SK-N-SH treated with all-trans-retinoic acid at 6 μM for 48 hours (cell line): ENCODE measurements at regions not wholly inside any gene's neighbourhood (a gene's known extent, or its start where the extent isn't known, plus 50 kb on each side); places are given as distances from the start of the nearest gene placed in this dataset.

Experiments used
- ATAC-seq: fragments of 200-7000 bp; cut with Tn5 transposase; 3 replicates; pipeline ENCODE4 v1.9.1; 2020; ENCODE audit warnings: mild to moderate bottlenecking, moderate library complexity
- ARNTL ChIP-seq: fragments of 450-650 bp; formaldehyde crosslinking; IDR thresholded peaks from 2 replicates; pipeline ENCODE4 v1.5.0; 2020; ENCODE audit warnings: low read depth, mild to moderate bottlenecking, moderate library complexity, borderline replicate concordance
- BACH2 ChIP-seq: fragments of 250-450 bp; sonication (Bioruptor Pico); IDR thresholded peaks from 2 replicates; pipeline ENCODE4 v1.9.0; 2021; ENCODE audit warnings: mild to moderate bottlenecking, borderline replicate concordance
- CSDC2 ChIP-seq: fragments of 250-450 bp; sonication (Bioruptor Pico); IDR thresholded peaks from 2 replicates; pipeline ENCODE4 v1.5.0; 2020; ENCODE audit warnings: mild to moderate bottlenecking, moderate library complexity
- ESRRG ChIP-seq: fragments of 250-450 bp; sonication (Bioruptor Pico); IDR thresholded peaks from 2 replicates; pipeline ENCODE4 v1.6.1; 2021; ENCODE audit warnings: mild to moderate bottlenecking
- GLIS3 ChIP-seq: fragments of 250-450 bp; sonication (Bioruptor Pico); IDR thresholded peaks from 2 replicates; pipeline ENCODE4 v1.5.0; 2020; ENCODE audit warnings: mild to moderate bottlenecking, moderate library complexity
- ISL1 ChIP-seq: fragments of 250-450 bp; sonication (Bioruptor Pico); IDR thresholded peaks from 2 replicates; pipeline ENCODE4 v2.1.2; 2022; ENCODE audit warnings: mild to moderate bottlenecking, moderate library complexity
- OSR1 ChIP-seq: fragments of 250-450 bp; sonication (Bioruptor Pico); IDR thresholded peaks from 2 replicates; pipeline ENCODE4 v1.8.0; 2022; ENCODE audit warnings: moderate library complexity, mild to moderate bottlenecking, inconsistent platforms
- PPARA ChIP-seq: fragments of 250-450 bp; sonication (Bioruptor Pico); IDR thresholded peaks from 2 replicates; pipeline ENCODE4 v1.5.0; 2020; ENCODE audit warnings: mild to moderate bottlenecking, borderline replicate concordance
- RARB ChIP-seq: fragments of 250-450 bp; sonication (Bioruptor Pico); IDR thresholded peaks from 2 replicates; pipeline ENCODE4 v1.8.0; 2021; ENCODE audit warnings: mild to moderate bottlenecking, moderate library complexity
- SNAI2 ChIP-seq: fragments of 250-450 bp; sonication (Bioruptor Pico); IDR thresholded peaks from 2 replicates; pipeline ENCODE4 v1.5.0; 2020; ENCODE audit warnings: mild to moderate bottlenecking, moderate library complexity
- TCF4 ChIP-seq: fragments of 250-450 bp; sonication (Bioruptor Pico); IDR thresholded peaks from 2 replicates; pipeline ENCODE4 v1.8.0; 2021; ENCODE audit warnings: mild to moderate bottlenecking, moderate library complexity, borderline replicate concordance
- TOX ChIP-seq: fragments of 250-450 bp; sonication (Bioruptor Pico); IDR thresholded peaks from 2 replicates; pipeline ENCODE4 v1.8.0; 2021; ENCODE audit warnings: mild to moderate bottlenecking, moderate library complexity, borderline replicate concordance
- ZC3H10 ChIP-seq: fragments of 250-450 bp; sonication (Bioruptor Pico); IDR thresholded peaks from 2 replicates; pipeline ENCODE4 v1.5.1; 2021; ENCODE audit warnings: mild to moderate bottlenecking, moderate library complexity
- ZFP3 ChIP-seq: fragments of 250-450 bp; sonication (Bioruptor Pico); IDR thresholded peaks from 2 replicates; pipeline ENCODE4 v1.5.0; 2020; ENCODE audit warnings: mild to moderate bottlenecking, moderate library complexity
- ZFP30 ChIP-seq: fragments of 450-650 bp; formaldehyde crosslinking; IDR thresholded peaks from 2 replicates; pipeline ENCODE4 v1.5.0; 2022; ENCODE audit warnings: mild to moderate bottlenecking, moderate library complexity
- ZNF565 ChIP-seq: fragments of 450-650 bp; formaldehyde crosslinking; conservative IDR thresholded peaks from 2 replicates; pipeline ENCODE4 v1.5.0; 2020; ENCODE audit warnings: low read depth, mild to moderate bottlenecking, moderate library complexity
- ZNF70 ChIP-seq: fragments of 450-650 bp; formaldehyde crosslinking; IDR thresholded peaks from 2 replicates; pipeline ENCODE4 v1.5.0; 2020; ENCODE audit warnings: mild to moderate bottlenecking, moderate library complexity
- ZNF8 ChIP-seq: fragments of 450-650 bp; formaldehyde crosslinking; IDR thresholded peaks from 2 replicates; pipeline ENCODE4 v1.5.0; 2020; ENCODE audit warnings: mild to moderate bottlenecking, moderate library complexity
- TF ChIP-seq, protein P1 (sequence below): fragments of 250-450 bp; sonication (Bioruptor Pico); IDR thresholded peaks from 2 replicates; pipeline ENCODE4 v1.5.0; 2020; ENCODE audit warnings: mild to moderate bottlenecking, moderate library complexity
- TF ChIP-seq, protein P2 (sequence below): fragments of 250-450 bp; sonication (Bioruptor Pico); IDR thresholded peaks from 2 replicates; pipeline ENCODE4 v1.5.1; 2021; ENCODE audit warnings: mild to moderate bottlenecking, moderate library complexity
- TF ChIP-seq, protein P3 (sequence below): fragments of 250-450 bp; sonication (Bioruptor Pico); IDR thresholded peaks from 2 replicates; pipeline ENCODE4 v1.5.1; 2020; ENCODE audit warnings: low read depth, mild to moderate bottlenecking, moderate library complexity
- TF ChIP-seq, protein P4 (sequence below): fragments of 250-450 bp; sonication (Bioruptor Pico); IDR thresholded peaks from 2 replicates; pipeline ENCODE4 v1.8.0; 2020; ENCODE audit warnings: mild to moderate bottlenecking, moderate library complexity, borderline replicate concordance

DNA sequence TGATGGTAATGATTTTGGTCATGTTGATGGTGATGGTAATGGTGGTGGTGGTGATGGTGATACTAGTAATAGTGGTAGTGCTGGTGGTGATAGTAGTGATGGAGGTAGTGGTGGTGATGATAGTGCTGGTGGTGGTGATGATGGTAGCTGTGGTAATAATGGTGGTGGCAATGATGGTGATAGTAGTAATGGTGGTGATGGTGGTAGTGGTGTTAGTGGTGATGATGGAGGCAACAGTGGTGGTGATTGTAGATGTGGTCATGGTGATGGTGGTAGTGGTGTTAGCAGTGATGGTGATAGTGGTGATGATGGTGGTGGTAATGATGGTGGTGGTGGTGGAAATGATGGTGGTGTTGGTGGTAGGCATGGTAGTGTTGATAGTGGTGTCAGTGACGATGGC lies 127.0 kb upstream of the RPL38 start:
- no peak for ATAC-seq
- TF ChIP-seq ZNF8 (CRISPR knock-in tag) (no peak), BACH2 (CRISPR knock-in tag) (no peak), GLIS3 (CRISPR knock-in tag) (no peak), SNAI2 (CRISPR knock-in tag) (no peak), CSDC2 (CRISPR knock-in tag) (no peak), ZNF70 (CRISPR knock-in tag) (no peak), ISL1 (CRISPR knock-in tag) (no peak), RARB (no peak), TCF4 (CRISPR knock-in tag) (no peak), TOX (CRISPR knock-in tag) (no peak), ZFP3 (no peak)
- TF ChIP-seq, protein P1, sequence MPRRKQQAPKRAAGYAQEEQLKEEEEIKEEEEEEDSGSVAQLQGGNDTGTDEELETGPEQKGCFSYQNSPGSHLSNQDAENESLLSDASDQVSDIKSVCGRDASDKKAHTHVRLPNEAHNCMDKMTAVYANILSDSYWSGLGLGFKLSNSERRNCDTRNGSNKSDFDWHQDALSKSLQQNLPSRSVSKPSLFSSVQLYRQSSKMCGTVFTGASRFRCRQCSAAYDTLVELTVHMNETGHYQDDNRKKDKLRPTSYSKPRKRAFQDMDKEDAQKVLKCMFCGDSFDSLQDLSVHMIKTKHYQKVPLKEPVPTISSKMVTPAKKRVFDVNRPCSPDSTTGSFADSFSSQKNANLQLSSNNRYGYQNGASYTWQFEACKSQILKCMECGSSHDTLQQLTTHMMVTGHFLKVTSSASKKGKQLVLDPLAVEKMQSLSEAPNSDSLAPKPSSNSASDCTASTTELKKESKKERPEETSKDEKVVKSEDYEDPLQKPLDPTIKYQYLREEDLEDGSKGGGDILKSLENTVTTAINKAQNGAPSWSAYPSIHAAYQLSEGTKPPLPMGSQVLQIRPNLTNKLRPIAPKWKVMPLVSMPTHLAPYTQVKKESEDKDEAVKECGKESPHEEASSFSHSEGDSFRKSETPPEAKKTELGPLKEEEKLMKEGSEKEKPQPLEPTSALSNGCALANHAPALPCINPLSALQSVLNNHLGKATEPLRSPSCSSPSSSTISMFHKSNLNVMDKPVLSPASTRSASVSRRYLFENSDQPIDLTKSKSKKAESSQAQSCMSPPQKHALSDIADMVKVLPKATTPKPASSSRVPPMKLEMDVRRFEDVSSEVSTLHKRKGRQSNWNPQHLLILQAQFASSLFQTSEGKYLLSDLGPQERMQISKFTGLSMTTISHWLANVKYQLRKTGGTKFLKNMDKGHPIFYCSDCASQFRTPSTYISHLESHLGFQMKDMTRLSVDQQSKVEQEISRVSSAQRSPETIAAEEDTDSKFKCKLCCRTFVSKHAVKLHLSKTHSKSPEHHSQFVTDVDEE (CRISPR knock-in tag) = no peak
- TF ChIP-seq, protein P2, sequence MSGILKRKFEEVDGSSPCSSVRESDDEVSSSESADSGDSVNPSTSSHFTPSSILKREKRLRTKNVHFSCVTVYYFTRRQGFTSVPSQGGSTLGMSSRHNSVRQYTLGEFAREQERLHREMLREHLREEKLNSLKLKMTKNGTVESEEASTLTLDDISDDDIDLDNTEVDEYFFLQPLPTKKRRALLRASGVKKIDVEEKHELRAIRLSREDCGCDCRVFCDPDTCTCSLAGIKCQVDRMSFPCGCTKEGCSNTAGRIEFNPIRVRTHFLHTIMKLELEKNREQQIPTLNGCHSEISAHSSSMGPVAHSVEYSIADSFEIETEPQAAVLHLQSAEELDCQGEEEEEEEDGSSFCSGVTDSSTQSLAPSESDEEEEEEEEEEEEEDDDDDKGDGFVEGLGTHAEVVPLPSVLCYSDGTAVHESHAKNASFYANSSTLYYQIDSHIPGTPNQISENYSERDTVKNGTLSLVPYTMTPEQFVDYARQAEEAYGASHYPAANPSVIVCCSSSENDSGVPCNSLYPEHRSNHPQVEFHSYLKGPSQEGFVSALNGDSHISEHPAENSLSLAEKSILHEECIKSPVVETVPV (CRISPR knock-in tag) = no peak
- TF ChIP-seq, protein P3, sequence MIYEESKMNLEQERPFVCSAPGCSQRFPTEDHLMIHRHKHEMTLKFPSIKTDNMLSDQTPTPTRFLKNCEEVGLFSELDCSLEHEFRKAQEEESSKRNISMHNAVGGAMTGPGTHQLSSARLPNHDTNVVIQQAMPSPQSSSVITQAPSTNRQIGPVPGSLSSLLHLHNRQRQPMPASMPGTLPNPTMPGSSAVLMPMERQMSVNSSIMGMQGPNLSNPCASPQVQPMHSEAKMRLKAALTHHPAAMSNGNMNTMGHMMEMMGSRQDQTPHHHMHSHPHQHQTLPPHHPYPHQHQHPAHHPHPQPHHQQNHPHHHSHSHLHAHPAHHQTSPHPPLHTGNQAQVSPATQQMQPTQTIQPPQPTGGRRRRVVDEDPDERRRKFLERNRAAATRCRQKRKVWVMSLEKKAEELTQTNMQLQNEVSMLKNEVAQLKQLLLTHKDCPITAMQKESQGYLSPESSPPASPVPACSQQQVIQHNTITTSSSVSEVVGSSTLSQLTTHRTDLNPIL (CRISPR knock-in tag) = no peak

DNA sequence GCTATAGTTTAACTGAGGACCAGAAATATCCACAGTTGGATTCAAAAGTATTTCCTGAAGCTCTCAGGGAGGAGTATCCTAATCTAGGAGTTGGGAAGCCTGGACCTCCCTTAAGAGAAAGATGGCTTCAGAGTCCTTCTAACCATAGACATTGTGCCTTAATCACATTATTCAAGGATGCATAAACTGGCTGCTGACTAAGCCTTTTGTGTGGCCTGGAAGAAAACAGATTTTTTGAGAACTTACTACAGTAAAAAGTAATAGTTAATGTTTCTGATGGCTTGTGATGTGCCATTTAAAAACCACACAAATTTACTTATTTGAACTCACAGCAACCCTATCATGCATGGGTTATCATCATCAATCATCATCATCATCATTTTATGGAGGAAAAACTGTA lies 126.2 kb upstream of the RPL38 start:
- TF ChIP-seq ESRRG (CRISPR knock-in tag) (no peak), ISL1 (CRISPR knock-in tag) (no peak), CSDC2 (CRISPR knock-in tag) (no peak), ARNTL (CRISPR knock-in tag) (no peak), ZFP3 (no peak), TOX (CRISPR knock-in tag) (no peak), ZC3H10 (CRISPR knock-in tag) (no peak), OSR1 (CRISPR knock-in tag) (no peak), SNAI2 (CRISPR knock-in tag) (no peak), GLIS3 (CRISPR knock-in tag) (no peak), PPARA (CRISPR knock-in tag) (no peak), ZNF565 (CRISPR knock-in tag) (no peak), BACH2 (CRISPR knock-in tag) (no peak), TCF4 (CRISPR knock-in tag) (no peak), ZNF70 (CRISPR knock-in tag) (no peak), ZFP30 (CRISPR knock-in tag) (no peak)
- TF ChIP-seq, protein P4, sequence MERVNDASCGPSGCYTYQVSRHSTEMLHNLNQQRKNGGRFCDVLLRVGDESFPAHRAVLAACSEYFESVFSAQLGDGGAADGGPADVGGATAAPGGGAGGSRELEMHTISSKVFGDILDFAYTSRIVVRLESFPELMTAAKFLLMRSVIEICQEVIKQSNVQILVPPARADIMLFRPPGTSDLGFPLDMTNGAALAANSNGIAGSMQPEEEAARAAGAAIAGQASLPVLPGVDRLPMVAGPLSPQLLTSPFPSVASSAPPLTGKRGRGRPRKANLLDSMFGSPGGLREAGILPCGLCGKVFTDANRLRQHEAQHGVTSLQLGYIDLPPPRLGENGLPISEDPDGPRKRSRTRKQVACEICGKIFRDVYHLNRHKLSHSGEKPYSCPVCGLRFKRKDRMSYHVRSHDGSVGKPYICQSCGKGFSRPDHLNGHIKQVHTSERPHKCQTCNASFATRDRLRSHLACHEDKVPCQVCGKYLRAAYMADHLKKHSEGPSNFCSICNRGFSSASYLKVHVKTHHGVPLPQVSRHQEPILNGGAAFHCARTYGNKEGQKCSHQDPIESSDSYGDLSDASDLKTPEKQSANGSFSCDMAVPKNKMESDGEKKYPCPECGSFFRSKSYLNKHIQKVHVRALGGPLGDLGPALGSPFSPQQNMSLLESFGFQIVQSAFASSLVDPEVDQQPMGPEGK (CRISPR knock-in tag) = no peak
- TF ChIP-seq, protein P1 (CRISPR knock-in tag) = no peak
- TF ChIP-seq, protein P3 (CRISPR knock-in tag) = no peak
- TF ChIP-seq, protein P2 (CRISPR knock-in tag) = no peak
- TF ChIP-seq, all 23 proteins: peak for 0
- ATAC-seq = no peak
